GM20000 (cell line): ENCODE measurements at regions not wholly inside any gene's neighbourhood (a gene's known extent, or its start where the extent isn't known, plus 50 kb on each side); places are given as distances from the start of the nearest gene placed in this dataset.

Experiments
- DNase-seq: peaks from one replicate; pipeline ENCODE4 v3.0.0; 2012; ENCODE audit warnings: low spot score
- TF ChIP-seq, protein P1 (sequence below): IDR thresholded peaks from 2 replicates; pipeline ENCODE4 v1.5.1; 2012; ENCODE audit warnings: mild to moderate bottlenecking, control low read depth; ENCODE audit errors: extremely low read depth, missing control alignments

- TF ChIP-seq, protein P1, sequence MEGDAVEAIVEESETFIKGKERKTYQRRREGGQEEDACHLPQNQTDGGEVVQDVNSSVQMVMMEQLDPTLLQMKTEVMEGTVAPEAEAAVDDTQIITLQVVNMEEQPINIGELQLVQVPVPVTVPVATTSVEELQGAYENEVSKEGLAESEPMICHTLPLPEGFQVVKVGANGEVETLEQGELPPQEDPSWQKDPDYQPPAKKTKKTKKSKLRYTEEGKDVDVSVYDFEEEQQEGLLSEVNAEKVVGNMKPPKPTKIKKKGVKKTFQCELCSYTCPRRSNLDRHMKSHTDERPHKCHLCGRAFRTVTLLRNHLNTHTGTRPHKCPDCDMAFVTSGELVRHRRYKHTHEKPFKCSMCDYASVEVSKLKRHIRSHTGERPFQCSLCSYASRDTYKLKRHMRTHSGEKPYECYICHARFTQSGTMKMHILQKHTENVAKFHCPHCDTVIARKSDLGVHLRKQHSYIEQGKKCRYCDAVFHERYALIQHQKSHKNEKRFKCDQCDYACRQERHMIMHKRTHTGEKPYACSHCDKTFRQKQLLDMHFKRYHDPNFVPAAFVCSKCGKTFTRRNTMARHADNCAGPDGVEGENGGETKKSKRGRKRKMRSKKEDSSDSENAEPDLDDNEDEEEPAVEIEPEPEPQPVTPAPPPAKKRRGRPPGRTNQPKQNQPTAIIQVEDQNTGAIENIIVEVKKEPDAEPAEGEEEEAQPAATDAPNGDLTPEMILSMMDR = no peak
- no peak for DNase-seq
Measured at GRCh38 chr6:87815449-87815848, 113.4 kb upstream of the AKIRIN2 start.

DNA sequence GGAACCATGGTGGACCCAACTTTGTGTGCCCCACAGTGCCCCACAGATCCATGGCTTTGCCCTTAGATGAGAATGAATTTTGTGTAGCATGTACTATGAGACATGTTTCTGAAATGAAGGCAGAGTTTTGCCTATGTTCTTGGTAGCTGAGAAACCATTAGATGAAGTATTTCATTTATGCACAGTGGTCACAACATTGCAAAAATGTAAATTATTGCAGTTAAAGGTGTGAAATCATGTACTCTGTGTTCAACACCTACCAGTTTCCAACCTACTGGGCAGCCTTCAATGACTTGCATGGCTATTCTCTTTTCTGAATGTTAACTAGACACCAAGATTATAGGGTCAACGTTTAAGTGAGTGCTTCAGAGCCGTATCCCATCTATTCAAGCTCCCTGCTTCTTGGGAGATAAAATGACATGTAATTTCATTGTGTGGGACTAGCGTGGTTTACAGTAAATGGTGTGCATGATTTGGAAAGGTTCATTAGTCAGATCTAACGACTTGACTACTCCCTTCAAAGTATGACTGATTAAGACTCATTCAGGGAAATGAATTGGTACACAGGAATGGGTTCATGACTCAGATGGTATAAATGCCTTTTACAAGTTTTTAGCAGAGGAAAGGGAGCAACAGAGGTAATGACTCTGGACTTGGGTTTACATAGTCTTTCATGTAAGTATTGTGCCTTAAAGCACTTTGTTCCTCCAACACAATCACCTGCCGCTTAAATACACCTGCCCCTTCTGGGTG lies 106.1 kb upstream of the AKIRIN2 start:
- no peak for DNase-seq
- TF ChIP-seq, protein P1 = no peak

DNA sequence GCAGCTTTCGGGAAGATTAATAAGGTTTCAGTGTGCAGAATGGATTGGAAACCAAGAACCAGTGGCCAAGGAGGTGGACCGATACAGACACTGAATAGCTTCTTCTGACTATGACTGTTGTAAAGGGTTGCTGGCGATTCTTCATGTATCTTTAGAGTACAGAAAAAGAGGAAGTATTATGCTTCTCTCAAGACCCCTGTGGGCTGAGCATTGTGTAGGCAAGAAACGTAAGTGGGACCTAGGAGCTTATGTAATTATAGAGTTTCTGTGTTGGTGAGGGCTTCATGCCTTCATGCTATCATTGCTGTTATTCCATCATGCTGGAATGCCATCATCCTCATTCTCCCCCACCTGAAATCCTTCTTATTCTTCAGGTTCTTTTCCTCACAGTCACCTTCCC lies 105.4 kb upstream of the AKIRIN2 start:
- peak; percentile 63 for DNase-seq
- TF ChIP-seq, protein P1 = no peak

GRCh38 chr6:87806635-87807034 lies 104.6 kb upstream of the AKIRIN2 start:
- no peak for DNase-seq
- TF ChIP-seq, protein P1 = no peak

DNA sequence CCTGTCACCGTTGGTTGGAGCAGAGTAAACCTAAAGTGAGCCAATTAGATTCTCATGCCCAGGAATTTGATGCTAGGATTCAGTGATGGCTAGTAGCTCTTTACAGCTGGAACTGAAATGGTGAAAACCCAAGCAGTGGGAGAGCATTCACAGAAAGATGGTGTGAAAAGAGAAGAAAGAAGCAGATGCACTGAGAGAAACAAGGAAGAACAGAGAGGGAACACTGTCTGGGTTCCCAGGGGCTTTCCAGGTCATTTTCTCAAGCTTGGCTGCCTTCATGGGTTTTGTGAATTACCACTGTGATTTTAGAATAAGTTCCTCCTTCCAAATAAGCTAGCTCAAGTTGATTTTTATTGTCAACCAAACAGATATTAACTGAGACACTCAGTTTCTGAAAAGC lies 104.1 kb upstream of the AKIRIN2 start:
- TF ChIP-seq, protein P1 = no peak
- no peak for DNase-seq

DNA sequence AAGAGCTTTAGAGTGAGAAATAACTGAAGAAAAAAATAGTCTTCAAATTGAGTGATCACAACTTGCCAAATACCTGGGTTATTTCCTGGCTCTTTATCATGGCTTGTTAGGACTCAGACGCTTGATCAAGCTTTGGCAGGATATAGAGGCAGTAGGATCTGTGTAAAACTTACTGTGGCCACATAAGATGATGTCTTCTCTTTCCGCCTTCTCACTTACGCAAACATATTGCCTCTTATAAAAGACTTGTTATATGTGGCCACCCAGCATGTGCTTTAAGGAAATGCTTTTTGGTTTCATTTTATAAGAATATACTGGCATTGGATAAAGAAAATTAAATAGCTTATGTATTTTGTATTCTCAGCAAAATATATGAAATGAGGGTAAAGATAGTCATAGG lies 101.8 kb upstream of the AKIRIN2 start:
- TF ChIP-seq, protein P1 = no peak
- no peak for DNase-seq

DNA sequence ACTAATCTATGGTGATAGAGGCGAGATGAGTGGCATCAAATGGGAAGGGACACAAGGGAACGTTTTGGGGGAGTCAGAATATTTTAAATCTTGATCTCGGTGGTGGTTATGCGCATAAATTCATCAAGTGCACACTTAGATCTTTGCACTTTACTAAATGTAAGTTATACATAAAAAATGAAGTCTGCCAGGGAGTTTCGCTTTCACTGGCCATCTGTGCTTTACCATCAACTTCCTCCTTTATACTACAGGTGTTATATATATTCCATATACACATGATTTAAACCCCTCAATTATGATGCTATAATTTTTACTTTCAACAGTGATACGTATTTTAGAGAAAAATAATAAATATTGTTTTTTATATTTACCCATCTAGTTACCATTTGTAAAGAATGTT lies 97.6 kb upstream of the AKIRIN2 start:
- TF ChIP-seq, protein P1 = no peak
- peak; percentile 35 for DNase-seq
